Colonic mucosa (tissue), 4 donors: ENCODE measurements at regions not wholly inside any gene's neighbourhood (a gene's known extent, or its start where the extent isn't known, plus 50 kb on each side); places are given as distances from the start of the nearest gene placed in this dataset.
A peak's percentile ranks its signal among the peaks of the same experiment; 100 is the strongest.

Experiments used
- DNase-seq: peaks from one replicate; pipeline ENCODE4 v3.0.0-alpha.2; 2020
- H3K27ac ChIP-seq: fragments of 200-600 bp; one replicate; pipeline ENCODE4 v1.8.0; 2021
- H3K27me3 ChIP-seq: fragments of 200-600 bp; one replicate; pipeline ENCODE4 v1.8.0; 2021
- H3K36me3 ChIP-seq: fragments of 200-600 bp; one replicate; pipeline ENCODE4 v1.8.0; 2021
- H3K4me1 ChIP-seq: fragments of 200-600 bp; one replicate; pipeline ENCODE4 v1.8.0; 2021; ENCODE audit warnings: mild to moderate bottlenecking
- H3K4me3 ChIP-seq: fragments of 200-600 bp; one replicate; pipeline ENCODE4 v1.8.0; 2021
- H3K9ac ChIP-seq, 2 donors: one replicate each; pipeline ENCODE4 v1.7.0; 2013; ENCODE audit warnings: control low read depth in 2 of 2, low read depth in 2 of 2, low read length in 2 of 2
- H3K9me3 ChIP-seq: fragments of 200-600 bp; one replicate; pipeline ENCODE4 v1.8.0; 2021
- intact Hi-C: fragments of 100-400 bp; cut with DNase I; formaldehyde crosslinking; loops from one replicate; pipeline ENCODE4 v1.14.1; 2022
- TF ChIP-seq, protein P1 (sequence below): fragments of 200-600 bp; IDR thresholded peaks from one replicate; pipeline ENCODE4 v1.8.0; 2022; ENCODE audit warnings: antibody characterized with exemption, mild to moderate bottlenecking
- donor health status: healthy.
- donor health status: DM: no; HTN: no; CAD: no.
- donor health status: DM: no; HTN: no; CAD: no.

DNA sequence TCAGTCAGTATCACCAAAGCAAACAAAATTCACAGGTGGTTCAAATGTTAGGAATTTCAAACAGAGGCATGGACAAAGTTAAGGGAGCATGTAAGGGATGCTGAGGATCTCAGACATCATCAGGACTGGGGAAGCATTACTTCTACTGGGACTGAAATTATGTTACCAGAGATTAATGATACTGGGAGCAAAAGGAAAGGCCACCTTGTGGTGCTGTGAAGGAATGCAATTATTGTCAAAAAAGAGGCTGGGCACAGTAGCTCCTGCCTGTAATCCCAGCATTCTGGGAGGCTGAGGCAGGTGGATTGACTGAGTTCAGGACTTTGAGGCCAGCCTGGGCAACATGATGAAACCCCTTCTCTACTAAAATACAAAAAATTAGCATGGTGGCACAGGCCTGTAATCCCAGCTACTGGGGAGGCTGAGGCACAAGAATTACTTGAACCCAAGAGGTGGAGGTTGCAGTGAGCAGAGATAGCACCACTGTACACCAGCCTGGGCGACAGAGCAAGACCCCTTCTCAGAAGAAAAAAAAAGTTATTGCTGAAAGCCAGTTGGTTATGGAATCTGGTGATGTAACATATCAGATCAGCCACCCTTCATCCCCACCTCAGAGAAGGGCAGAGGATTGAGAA, 954.3 kb downstream of the PCDH7 start:
- intact Hi-C loops = loop anchor here (10.0 kb wide), 1 partner anchor 300 kb away; no protein-coding TSS in a partner anchor
- Histone ChIP-seq H3K9me3 (no peaks in the 10 kb centered on the region), H3K27ac (no peak overlapping the region), H3K9ac (no peak overlapping the region), H3K36me3 (no peaks in the 10 kb centered on the region), H3K27me3 (no peaks in the 10 kb centered on the region), H3K4me1 (no peaks in the 10 kb centered on the region), H3K4me3 (no peak overlapping the region)
- DNase-seq = no peak
- TF ChIP-seq, protein P1, sequence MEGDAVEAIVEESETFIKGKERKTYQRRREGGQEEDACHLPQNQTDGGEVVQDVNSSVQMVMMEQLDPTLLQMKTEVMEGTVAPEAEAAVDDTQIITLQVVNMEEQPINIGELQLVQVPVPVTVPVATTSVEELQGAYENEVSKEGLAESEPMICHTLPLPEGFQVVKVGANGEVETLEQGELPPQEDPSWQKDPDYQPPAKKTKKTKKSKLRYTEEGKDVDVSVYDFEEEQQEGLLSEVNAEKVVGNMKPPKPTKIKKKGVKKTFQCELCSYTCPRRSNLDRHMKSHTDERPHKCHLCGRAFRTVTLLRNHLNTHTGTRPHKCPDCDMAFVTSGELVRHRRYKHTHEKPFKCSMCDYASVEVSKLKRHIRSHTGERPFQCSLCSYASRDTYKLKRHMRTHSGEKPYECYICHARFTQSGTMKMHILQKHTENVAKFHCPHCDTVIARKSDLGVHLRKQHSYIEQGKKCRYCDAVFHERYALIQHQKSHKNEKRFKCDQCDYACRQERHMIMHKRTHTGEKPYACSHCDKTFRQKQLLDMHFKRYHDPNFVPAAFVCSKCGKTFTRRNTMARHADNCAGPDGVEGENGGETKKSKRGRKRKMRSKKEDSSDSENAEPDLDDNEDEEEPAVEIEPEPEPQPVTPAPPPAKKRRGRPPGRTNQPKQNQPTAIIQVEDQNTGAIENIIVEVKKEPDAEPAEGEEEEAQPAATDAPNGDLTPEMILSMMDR = peak; percentile 36

- TF ChIP-seq, protein P1 = no peak
- H3K36me3 ChIP-seq = no peaks in the 10 kb centered on the region
- no peaks in the 10 kb centered on the region for H3K4me1 ChIP-seq
- H3K27ac ChIP-seq = no peak overlapping the region
- DNase-seq = no peak
- no peak overlapping the region for H3K9ac ChIP-seq
- no peaks in the 10 kb centered on the region for H3K9me3 ChIP-seq
- intact Hi-C loops = loop anchor here (10.0 kb wide), 1 partner anchor 304 kb away; no protein-coding TSS in a partner anchor
- no peak overlapping the region for H3K4me3 ChIP-seq
- H3K27me3 ChIP-seq = no peaks in the 10 kb centered on the region
Observed at GRCh38 chr4:31678356-31678755, 958.2 kb downstream of the PCDH7 start.

- no peaks in the 10 kb centered on the region for H3K4me1 ChIP-seq
- H3K36me3 ChIP-seq = no peaks in the 10 kb centered on the region
- intact Hi-C loops = no loop called here
- H3K4me3 ChIP-seq = no peak overlapping the region
- no peak overlapping the region for H3K9ac ChIP-seq
- no peaks in the 10 kb centered on the region for H3K27me3 ChIP-seq
- no peaks in the 10 kb centered on the region for H3K9me3 ChIP-seq
- TF ChIP-seq, protein P1 = no peak
- H3K27ac ChIP-seq = no peak overlapping the region
- no peak for DNase-seq
Observed at GRCh38 chr4:31682796-31683195, 962.6 kb downstream of the PCDH7 start.

GRCh38 chr4:31687717-31688342, 967.7 kb downstream of the PCDH7 start:
- Histone ChIP-seq H3K27ac (no peak overlapping the region), H3K4me3 (no peak overlapping the region), H3K36me3 (no peaks in the 10 kb centered on the region), H3K4me1 (no peaks in the 10 kb centered on the region), H3K9ac (no peak overlapping the region), H3K9me3 (no peaks in the 10 kb centered on the region), H3K27me3 (no peaks in the 10 kb centered on the region)
- DNase-seq = no peak
- intact Hi-C loops = no loop called here
- TF ChIP-seq, protein P1 = no peak

GRCh38 chr4:31692399-31692940, 972.3 kb downstream of the PCDH7 start:
- H3K9ac ChIP-seq = no peak overlapping the region
- H3K9me3 ChIP-seq = no peaks in the 10 kb centered on the region
- H3K4me1 ChIP-seq = no peaks in the 10 kb centered on the region
- no peaks in the 10 kb centered on the region for H3K36me3 ChIP-seq
- TF ChIP-seq, protein P1 = no peak
- no peak overlapping the region for H3K4me3 ChIP-seq
- no peaks in the 10 kb centered on the region for H3K27me3 ChIP-seq
- DNase-seq = no peak
- intact Hi-C loops = no loop called here
- no peak overlapping the region for H3K27ac ChIP-seq
